DLD1 (cell line): ENCODE measurements at regions not wholly inside any gene's neighbourhood (a gene's known extent, or its start where the extent isn't known, plus 50 kb on each side); places are given as distances from the start of the nearest gene placed in this dataset.
"Not testable (repeated sequence)": the region's sequence is repeated elsewhere in the genome, so short reads cannot be mapped to it uniquely, and the experiment has no call there.

Source experiments
- in situ Hi-C: cut with HindIII; loops from 2 replicates; pipeline ENCODE4 v1.10.0; 2017; ENCODE audit warnings: low sequenced_read_pairs

DNA sequence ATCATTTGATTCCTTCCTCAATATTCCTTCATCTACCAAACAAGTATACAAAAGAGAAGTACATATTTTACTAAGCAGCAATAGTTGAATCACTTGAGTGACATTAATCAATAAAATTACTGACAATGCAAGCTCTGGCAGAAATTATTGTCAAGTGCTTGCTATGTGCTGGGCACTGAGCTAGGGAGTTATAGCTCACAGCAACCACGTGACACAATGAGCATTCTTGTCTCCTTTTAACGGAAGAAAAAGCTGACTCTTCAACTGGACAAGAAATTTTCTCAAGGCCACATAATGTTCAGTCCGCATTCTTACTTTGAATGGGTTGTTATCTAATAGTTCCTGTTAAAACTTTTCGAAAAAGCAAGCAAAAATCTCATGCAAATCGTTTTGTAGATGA is 500.1 kb downstream of the PYDC2 start:
- in situ Hi-C loops, result no loop called here

GRCh38 chr3:191961529-191961928 is 500.6 kb downstream of the PYDC2 start:
- in situ Hi-C loops, result no loop called here

- in situ Hi-C loops, result no loop called here
Measured at GRCh38 chr3:191962324-191962723, 501.4 kb downstream of the PYDC2 start.

GRCh38 chr3:191963182-191963581 is 502.2 kb downstream of the PYDC2 start:
- in situ Hi-C loops, result no loop called here

- in situ Hi-C loops, result no loop called here
Measured at GRCh38 chr3:191966556-191966955, 505.6 kb downstream of the PYDC2 start.

DNA sequence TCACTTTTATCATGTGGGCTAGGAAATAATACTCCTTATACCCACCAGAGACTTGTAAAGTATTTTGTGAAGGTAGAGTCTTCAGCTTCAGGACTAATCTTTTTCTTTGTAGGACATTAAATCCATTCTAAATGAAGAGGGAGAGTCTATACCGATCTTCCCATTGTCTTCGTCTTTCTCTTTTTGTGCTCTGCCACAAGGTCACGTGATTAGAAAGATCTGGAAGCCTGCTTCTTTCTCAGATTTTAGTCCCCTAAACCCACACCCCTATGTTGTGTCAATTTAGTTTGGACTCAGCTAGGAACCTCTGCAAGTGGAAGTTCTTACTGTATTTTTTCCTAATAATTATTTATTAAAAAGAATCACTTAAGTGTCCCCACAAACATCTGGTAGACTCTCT is 507.3 kb downstream of the PYDC2 start:
- in situ Hi-C loops, result no loop called here

- in situ Hi-C loops, result no loop called here
Measured at GRCh38 chr3:191972714-191973398, 511.9 kb downstream of the PYDC2 start.

GRCh38 chr3:191973820-191974219 is 512.9 kb downstream of the PYDC2 start:
- in situ Hi-C loops, result no loop called here

- in situ Hi-C loops, result no loop called here
Measured at GRCh38 chr3:191975936-191976335, 515.0 kb downstream of the PYDC2 start.

- in situ Hi-C loops, result no loop called here
Measured at GRCh38 chr3:191980443-191980842, 519.5 kb downstream of the PYDC2 start.

DNA sequence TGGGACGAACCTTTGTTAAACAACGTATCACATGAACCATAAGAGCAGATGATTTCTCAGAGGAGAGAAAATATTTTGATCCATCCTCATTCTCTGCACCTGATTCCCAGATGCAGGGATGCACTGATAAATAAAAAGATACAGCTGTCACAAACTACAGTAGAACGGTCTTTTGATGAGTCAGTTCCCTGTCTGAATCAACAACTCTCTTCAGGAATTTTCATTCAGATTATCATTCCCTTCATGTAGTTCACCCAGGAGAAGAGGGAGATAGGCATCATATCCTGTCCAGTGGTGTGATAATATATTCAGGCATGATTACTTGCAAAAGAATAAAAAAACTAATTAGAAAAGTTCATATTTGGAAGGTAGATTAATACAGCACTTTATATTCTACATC is 521.5 kb downstream of the PYDC2 start:
- in situ Hi-C loops, result no loop called here

DNA sequence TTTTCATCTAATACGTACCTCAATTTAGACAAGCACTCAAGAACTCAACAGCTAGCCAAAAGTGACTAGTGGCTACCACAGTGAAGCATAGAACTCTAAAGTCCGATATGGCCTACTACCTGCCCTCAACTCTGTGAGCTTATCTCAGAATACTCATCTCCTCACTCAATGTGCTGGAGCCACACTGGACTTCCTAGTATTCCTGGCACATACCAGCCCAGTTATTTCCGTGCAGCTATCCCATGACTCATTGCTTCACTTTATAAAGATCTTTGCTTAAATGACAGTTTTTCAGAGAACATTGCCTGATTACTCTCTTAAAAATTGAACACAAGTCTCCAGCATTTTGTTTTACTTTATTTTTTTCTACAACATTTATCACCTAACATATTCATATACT is 524.7 kb downstream of the PYDC2 start:
- in situ Hi-C loops, result no loop called here

DNA sequence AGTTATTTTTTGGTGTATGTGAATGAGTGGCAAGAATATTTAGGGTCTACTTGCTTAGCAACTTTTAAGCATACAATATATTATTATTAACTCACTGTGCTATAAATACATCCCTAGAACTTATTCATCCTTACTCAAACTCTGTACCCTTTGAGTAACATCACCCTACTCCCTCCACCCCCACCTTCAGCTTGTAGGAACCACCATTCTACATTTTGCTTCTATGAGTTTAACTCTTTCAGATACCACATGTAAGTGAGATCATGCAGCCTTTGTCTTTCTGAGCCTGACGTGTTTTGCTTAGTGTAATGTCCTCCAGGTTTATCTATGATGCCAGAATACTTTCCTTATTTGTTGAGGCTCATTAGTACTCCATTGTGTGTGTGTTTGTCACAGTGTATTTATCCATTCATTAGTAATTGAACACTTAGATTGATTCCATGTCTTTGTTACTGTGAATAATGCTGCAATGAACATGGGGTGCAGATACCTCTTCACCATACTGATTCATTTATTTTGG is 526.9 kb downstream of the PYDC2 start:
- in situ Hi-C loops, result no loop called here

DNA sequence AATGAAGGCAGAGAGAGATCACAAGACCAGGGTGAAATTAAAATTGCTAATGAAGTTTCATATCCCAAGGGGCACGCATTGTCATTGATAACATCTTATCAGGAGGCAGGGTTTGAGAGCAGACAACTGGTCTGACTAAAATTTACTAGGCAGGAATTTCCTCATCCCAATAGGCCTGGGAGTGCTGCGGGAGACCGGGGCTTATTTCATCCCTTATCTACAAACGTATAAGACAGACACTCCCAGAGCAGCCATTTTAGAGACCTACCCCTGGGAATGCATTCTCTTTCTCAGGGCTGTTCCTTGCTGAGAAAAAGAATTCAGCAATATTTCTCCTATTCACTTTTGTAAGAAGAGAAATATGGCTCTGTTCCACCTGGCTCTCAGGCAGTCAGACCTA is 533.0 kb downstream of the PYDC2 start:
- in situ Hi-C loops, result not testable (repeated sequence)

DNA sequence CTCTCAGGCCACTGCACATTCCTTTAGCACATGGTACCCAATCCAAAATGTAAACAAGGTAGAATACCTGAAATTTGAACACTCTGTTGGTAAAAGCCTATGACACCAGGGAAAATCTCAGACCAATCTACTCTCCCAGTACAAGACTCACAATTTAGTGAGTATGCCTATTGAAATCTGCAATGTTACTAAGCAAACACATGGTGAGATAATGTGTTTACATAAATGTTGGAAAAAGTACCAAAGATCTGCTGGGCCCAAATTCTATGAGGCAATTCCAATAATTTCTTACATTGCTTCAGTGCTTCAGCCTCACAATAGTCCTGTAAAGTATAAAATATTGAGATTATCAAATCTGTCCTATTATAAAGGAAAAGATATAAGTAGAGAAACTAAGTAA is 536.1 kb downstream of the PYDC2 start:
- in situ Hi-C loops, result no loop called here

GRCh38 chr3:191997579-191998268 is 536.8 kb downstream of the PYDC2 start:
- in situ Hi-C loops, result no loop called here

DNA sequence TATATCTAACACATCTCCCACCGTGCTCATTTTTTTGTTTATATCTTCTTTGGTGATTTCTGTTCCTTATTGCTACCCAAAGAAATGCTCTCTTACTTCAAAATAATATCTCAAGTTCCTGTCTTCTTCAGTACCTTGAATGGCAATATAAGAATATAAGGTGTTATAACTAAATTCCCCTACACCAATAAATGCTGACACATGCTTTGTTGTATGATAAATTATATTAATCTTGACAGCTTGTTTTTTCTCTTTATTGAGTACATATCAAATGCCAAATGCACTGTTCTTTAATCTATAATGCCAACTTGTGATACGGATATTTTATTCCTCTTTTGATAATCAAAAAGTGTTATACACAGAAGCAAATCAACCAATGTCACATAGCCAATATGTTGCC is 540.3 kb downstream of the PYDC2 start:
- in situ Hi-C loops, result no loop called here

- in situ Hi-C loops, result no loop called here
Measured at GRCh38 chr3:192005989-192006388, 545.0 kb downstream of the PYDC2 start.

GRCh38 chr3:192009903-192010302 is 548.9 kb downstream of the PYDC2 start:
- in situ Hi-C loops, result no loop called here

GRCh38 chr3:192010490-192010889 is 549.5 kb downstream of the PYDC2 start:
- in situ Hi-C loops, result no loop called here

DNA sequence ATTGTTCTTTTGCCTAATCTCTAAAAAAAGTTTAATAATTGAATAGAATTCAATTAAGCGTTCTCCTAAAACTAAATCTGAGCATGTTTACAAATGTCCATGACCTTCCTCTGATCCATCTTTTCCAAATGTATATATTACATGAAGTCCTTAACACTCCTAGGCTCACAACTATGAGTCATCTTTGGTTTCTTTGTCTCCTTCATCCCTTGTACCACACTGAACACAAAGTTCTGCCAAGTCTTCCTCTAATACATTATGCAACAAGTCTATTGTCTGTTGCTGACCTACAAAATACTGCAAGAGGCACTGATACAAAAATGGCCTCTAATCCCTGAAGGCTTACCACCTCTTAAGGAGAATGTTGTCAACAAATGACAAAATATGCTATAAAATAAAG is 550.2 kb downstream of the PYDC2 start:
- in situ Hi-C loops, result no loop called here

- in situ Hi-C loops, result no loop called here
Measured at GRCh38 chr3:192013110-192013509, 552.1 kb downstream of the PYDC2 start.
